NT2/D1 (cell line): ENCODE measurements at regions not wholly inside any gene's neighbourhood (a gene's known extent, or its start where the extent isn't known, plus 50 kb on each side); places are given as distances from the start of the nearest gene placed in this dataset.

Source experiments
- YY1 ChIP-seq: IDR thresholded peaks from 2 replicates; pipeline ENCODE4 v1.6.1; 2011; ENCODE audit not compliant: insufficient read length, insufficient read depth
- ZNF274 ChIP-seq: IDR thresholded peaks from 2 replicates; pipeline ENCODE4 v1.6.1; 2011; ENCODE audit warnings: mild to moderate bottlenecking, low read depth, low read length

DNA sequence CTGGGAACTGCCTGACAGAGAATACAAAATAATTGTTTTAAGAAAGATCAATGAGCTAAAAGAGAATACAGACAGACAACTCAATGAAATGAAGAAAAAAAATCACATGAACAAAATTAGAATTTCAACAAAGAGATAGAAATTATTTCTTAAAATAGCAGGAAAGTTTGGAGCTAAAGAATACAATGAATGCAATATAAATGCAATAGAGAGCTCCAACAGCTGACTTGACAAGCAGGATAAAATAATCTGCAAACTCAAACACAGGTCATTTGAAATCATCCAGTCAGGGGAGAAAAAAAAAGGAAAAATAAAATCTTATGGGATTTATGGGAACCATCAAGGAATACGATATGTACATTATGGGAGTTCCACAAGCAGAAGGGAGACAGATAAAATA is 902.7 kb upstream of the ZEB2 start:
- TF ChIP-seq ZNF274: no peak
- no peak for TF ChIP-seq YY1
